ENCODE measurements at regions not wholly inside any gene's neighbourhood (a gene's known extent, or its start where the extent isn't known, plus 50 kb on each side); places are given as distances from the start of the nearest gene placed in this dataset.

DNA sequence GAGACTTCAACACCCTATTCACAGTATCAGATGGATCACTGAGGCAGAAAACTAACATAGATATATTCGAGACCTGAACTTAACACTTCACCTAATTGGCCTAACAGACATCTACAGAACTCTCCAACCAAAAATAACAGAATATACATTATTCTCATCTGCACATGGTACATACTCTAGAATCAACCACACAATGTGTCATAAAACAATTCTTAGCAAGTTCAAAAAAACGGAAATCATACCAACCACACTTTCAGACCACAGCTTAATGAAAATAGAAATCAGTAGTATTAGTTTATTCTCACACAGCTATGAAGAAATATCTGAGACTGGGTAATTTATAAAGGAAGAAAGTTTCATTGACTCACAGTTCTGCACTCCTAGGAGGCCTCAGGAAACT lies 387.9 kb downstream of the DEPDC1B start:
- TF ChIP-seq ZNF677 (tag by site-specific recombination; IDR thresholded peaks at IDR 0.05) (no peak), ZNF221 (tag by site-specific recombination; IDR thresholded peaks at IDR 0.05; ENCODE audit: borderline replicate concordance) (no peak), ZNF76 (tag by site-specific recombination; IDR thresholded peaks at IDR 0.05; ENCODE audit: borderline replicate concordance, low read depth) (no peak), ZBTB7A (tag by site-specific recombination; IDR thresholded peaks at IDR 0.05; ENCODE audit: low read depth) (no peak), ZNF239 (tag by site-specific recombination; IDR thresholded peaks at IDR 0.05) (no peak), ZNF202 (tag by site-specific recombination; IDR thresholded peaks at IDR 0.05; ENCODE audit: borderline replicate concordance) (no peak)
- TF ChIP-seq, protein P1, sequence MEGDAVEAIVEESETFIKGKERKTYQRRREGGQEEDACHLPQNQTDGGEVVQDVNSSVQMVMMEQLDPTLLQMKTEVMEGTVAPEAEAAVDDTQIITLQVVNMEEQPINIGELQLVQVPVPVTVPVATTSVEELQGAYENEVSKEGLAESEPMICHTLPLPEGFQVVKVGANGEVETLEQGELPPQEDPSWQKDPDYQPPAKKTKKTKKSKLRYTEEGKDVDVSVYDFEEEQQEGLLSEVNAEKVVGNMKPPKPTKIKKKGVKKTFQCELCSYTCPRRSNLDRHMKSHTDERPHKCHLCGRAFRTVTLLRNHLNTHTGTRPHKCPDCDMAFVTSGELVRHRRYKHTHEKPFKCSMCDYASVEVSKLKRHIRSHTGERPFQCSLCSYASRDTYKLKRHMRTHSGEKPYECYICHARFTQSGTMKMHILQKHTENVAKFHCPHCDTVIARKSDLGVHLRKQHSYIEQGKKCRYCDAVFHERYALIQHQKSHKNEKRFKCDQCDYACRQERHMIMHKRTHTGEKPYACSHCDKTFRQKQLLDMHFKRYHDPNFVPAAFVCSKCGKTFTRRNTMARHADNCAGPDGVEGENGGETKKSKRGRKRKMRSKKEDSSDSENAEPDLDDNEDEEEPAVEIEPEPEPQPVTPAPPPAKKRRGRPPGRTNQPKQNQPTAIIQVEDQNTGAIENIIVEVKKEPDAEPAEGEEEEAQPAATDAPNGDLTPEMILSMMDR (tag by site-specific recombination; IDR thresholded peaks at IDR 0.05) = no peak
- TF ChIP-seq, protein P2, sequence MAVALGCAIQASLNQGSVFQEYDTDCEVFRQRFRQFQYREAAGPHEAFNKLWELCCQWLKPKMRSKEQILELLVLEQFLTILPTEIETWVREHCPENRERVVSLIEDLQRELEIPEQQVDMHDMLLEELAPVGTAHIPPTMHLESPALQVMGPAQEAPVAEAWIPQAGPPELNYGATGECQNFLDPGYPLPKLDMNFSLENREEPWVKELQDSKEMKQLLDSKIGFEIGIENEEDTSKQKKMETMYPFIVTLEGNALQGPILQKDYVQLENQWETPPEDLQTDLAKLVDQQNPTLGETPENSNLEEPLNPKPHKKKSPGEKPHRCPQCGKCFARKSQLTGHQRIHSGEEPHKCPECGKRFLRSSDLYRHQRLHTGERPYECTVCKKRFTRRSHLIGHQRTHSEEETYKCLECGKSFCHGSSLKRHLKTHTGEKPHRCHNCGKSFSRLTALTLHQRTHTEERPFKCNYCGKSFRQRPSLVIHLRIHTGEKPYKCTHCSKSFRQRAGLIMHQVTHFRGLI (tag by site-specific recombination; IDR thresholded peaks at IDR 0.05) = no peak
- TF ChIP-seq, protein P3, sequence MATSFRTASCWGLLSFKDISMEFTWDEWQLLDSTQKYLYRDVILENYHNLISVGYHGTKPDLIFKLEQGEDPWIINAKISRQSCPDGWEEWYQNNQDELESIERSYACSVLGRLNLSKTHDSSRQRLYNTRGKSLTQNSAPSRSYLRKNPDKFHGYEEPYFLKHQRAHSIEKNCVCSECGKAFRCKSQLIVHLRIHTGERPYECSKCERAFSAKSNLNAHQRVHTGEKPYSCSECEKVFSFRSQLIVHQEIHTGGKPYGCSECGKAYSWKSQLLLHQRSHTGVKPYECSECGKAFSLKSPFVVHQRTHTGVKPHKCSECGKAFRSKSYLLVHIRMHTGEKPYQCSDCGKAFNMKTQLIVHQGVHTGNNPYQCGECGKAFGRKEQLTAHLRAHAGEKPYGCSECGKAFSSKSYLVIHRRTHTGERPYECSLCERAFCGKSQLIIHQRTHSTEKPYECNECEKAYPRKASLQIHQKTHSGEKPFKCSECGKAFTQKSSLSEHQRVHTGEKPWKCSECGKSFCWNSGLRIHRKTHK (tag by site-specific recombination; IDR thresholded peaks at IDR 0.05) = no peak
